ENCODE measurements at regions not wholly inside any gene's neighbourhood (a gene's known extent, or its start where the extent isn't known, plus 50 kb on each side); places are given as distances from the start of the nearest gene placed in this dataset.

GRCh38 chr14:37843954-37844607, 248.7 kb downstream of the TTC6 start:
- H3K27me3 ChIP-seq (ENCODE audit: control insufficient read depth, insufficient read depth, low read length) = no peaks in the 10 kb centered on the region
- no peaks in the 10 kb centered on the region for H3K36me3 ChIP-seq (ENCODE audit: control insufficient read depth, insufficient read depth, low read length)
- no peak for DNase-seq (ENCODE audit: low read depth)
- H3K4me3 ChIP-seq (ENCODE audit: low read depth, low read length) = no peak overlapping the region
- TF ChIP-seq CTCF (IDR thresholded peaks at IDR 0.05; ENCODE audit: insufficient read depth, low read length, poor library complexity, severe bottlenecking) = no peak

GRCh38 chr14:37844614-37845013, 249.2 kb downstream of the TTC6 start:
- Histone ChIP-seq H3K4me3 (ENCODE audit: low read depth, low read length) (no peak overlapping the region), H3K27me3 (ENCODE audit: control insufficient read depth, insufficient read depth, low read length) (no peaks in the 10 kb centered on the region), H3K36me3 (ENCODE audit: control insufficient read depth, insufficient read depth, low read length) (no peaks in the 10 kb centered on the region)
- no peak for DNase-seq (ENCODE audit: low read depth)
- no peak for TF ChIP-seq CTCF (IDR thresholded peaks at IDR 0.05; ENCODE audit: insufficient read depth, low read length, poor library complexity, severe bottlenecking)

- H3K36me3 ChIP-seq (ENCODE audit: control insufficient read depth, insufficient read depth, low read length) = no peaks in the 10 kb centered on the region
- no peaks in the 10 kb centered on the region for H3K27me3 ChIP-seq (ENCODE audit: control insufficient read depth, insufficient read depth, low read length)
- TF ChIP-seq CTCF (IDR thresholded peaks at IDR 0.05; ENCODE audit: insufficient read depth, low read length, poor library complexity, severe bottlenecking) = no peak
- H3K4me3 ChIP-seq (ENCODE audit: low read depth, low read length) = no peak overlapping the region
- DNase-seq (ENCODE audit: low read depth) = no peak
These were observed 253.7 kb downstream of the TTC6 start for GRCh38 chr14:37848985-37849621.

- TF ChIP-seq CTCF (IDR thresholded peaks at IDR 0.05; ENCODE audit: insufficient read depth, low read length, poor library complexity, severe bottlenecking) = no peak
- no peak for DNase-seq (ENCODE audit: low read depth)
- Histone ChIP-seq H3K4me3 (ENCODE audit: low read depth, low read length) (no peak overlapping the region), H3K36me3 (ENCODE audit: control insufficient read depth, insufficient read depth, low read length) (no peaks in the 10 kb centered on the region), H3K27me3 (ENCODE audit: control insufficient read depth, insufficient read depth, low read length) (no peaks in the 10 kb centered on the region)
These were observed 255.6 kb downstream of the TTC6 start for GRCh38 chr14:37851054-37851453.

GRCh38 chr14:37855871-37856270, 260.4 kb downstream of the TTC6 start:
- TF ChIP-seq CTCF (IDR thresholded peaks at IDR 0.05; ENCODE audit: insufficient read depth, low read length, poor library complexity, severe bottlenecking) = no peak
- no peak for DNase-seq (ENCODE audit: low read depth)
- Histone ChIP-seq H3K36me3 (ENCODE audit: control insufficient read depth, insufficient read depth, low read length) (no peaks in the 10 kb centered on the region), H3K4me3 (ENCODE audit: low read depth, low read length) (no peak overlapping the region), H3K27me3 (ENCODE audit: control insufficient read depth, insufficient read depth, low read length) (no peaks in the 10 kb centered on the region)

Data from kidney epithelial cell (primary cell).